Liver (tissue), 8 donors: ENCODE measurements at regions not wholly inside any gene's neighbourhood (a gene's known extent, or its start where the extent isn't known, plus 50 kb on each side); places are given as distances from the start of the nearest gene placed in this dataset.

Experiments
- DNase-seq: peaks from one replicate; pipeline ENCODE4 v3.0.0-alpha.2; 2017; ENCODE audit warnings: low spot score
- H3K27ac ChIP-seq, 2 donors: one replicate each; pipeline ENCODE4 v1.7.0; 2013; ENCODE audit warnings: inconsistent platforms in 2 of 2, low read length in 2 of 2, control low read depth in 1 of 2, low read depth in 1 of 2, mild to moderate bottlenecking in 1 of 2
- H3K27me3 ChIP-seq, 4 donors: one replicate each; pipeline versions ENCODE4 v1.6.1 to v1.7.0; 2013; ENCODE audit warnings: low read length in 3 of 4, inconsistent platforms in 1 of 4, mild to moderate bottlenecking in 1 of 4, moderate library complexity in 1 of 4; ENCODE audit not compliant: control insufficient read depth in 4 of 4, insufficient read depth in 4 of 4
- H3K36me3 ChIP-seq, 4 donors: one replicate each; pipeline versions ENCODE4 v1.6.1 to v1.7.0; 2013; ENCODE audit warnings: low read length in 3 of 4, mild to moderate bottlenecking in 3 of 4, low read depth in 1 of 4, moderate library complexity in 1 of 4; ENCODE audit not compliant: control insufficient read depth in 4 of 4, insufficient read depth in 3 of 4
- H3K4me1 ChIP-seq, 4 donors: one replicate each; pipeline versions ENCODE4 v1.6.1 to v1.7.0; 2013; ENCODE audit warnings: low read length in 3 of 4, mild to moderate bottlenecking in 3 of 4, moderate library complexity in 1 of 4; ENCODE audit not compliant: control insufficient read depth in 4 of 4, insufficient read depth in 4 of 4
- H3K4me3 ChIP-seq, 3 donors: one replicate each; pipeline versions ENCODE4 v1.6.1 to v1.7.0; 2013; ENCODE audit warnings: low read length in 3 of 3, control low read depth in 1 of 3, low read depth in 1 of 3, mild to moderate bottlenecking in 1 of 3
- H3K9ac ChIP-seq, 2 donors: one replicate each; pipeline ENCODE4 v1.7.0; 2013; ENCODE audit warnings: low read length in 2 of 2, mild to moderate bottlenecking in 2 of 2, moderate library complexity in 2 of 2, control low read depth in 1 of 2, low read depth in 1 of 2
- H3K9me3 ChIP-seq, 4 donors: one replicate each; pipeline versions ENCODE4 v1.6.1 to v1.7.0; 2013; ENCODE audit warnings: low read length in 3 of 4; ENCODE audit not compliant: control insufficient read depth in 4 of 4
- ATF3 ChIP-seq: IDR thresholded peaks from 2 replicates; pipeline ENCODE4 v1.6.1; 2016; ENCODE audit warnings: antibody characterized with exemption
- EGR1 ChIP-seq, 2 donors: IDR thresholded peaks; 2 replicates each; pipeline ENCODE4 v1.6.1; 2016 to 2018; ENCODE audit warnings: antibody characterized with exemption in 2 of 2, low read depth in 2 of 2
- FOXA1 ChIP-seq: IDR thresholded peaks from 2 replicates; pipeline ENCODE4 v1.6.1; 2016; ENCODE audit warnings: antibody characterized with exemption
- FOXA2 ChIP-seq: IDR thresholded peaks from 2 replicates; pipeline ENCODE4 v1.6.1; 2016; ENCODE audit warnings: antibody characterized with exemption
- GABPA ChIP-seq, 2 donors: IDR thresholded peaks in 1 of 2; conservative IDR thresholded peaks in 1 of 2; 2 replicates each; pipeline ENCODE4 v1.6.1; 2016; ENCODE audit warnings: antibody characterized with exemption in 2 of 2, mild to moderate bottlenecking in 1 of 2, moderate library complexity in 1 of 2
- HNF4A ChIP-seq, 2 donors: conservative IDR thresholded peaks; 2 replicates each; pipeline ENCODE4 v1.6.1; 2016; ENCODE audit warnings: antibody characterized with exemption in 2 of 2, mild to moderate bottlenecking in 2 of 2
- HNF4G ChIP-seq: IDR thresholded peaks from 2 replicates; pipeline ENCODE4 v1.6.1; 2016; ENCODE audit warnings: antibody characterized with exemption
- JUND ChIP-seq, 2 donors: IDR thresholded peaks; 2 replicates each; pipeline ENCODE4 v1.6.1; 2016; ENCODE audit warnings: antibody characterized with exemption in 2 of 2
- MAX ChIP-seq: IDR thresholded peaks from 2 replicates; pipeline ENCODE4 v1.6.1; 2016; ENCODE audit warnings: antibody characterized with exemption
- NR2F2 ChIP-seq: IDR thresholded peaks from 2 replicates; pipeline ENCODE4 v1.6.1; 2016; ENCODE audit warnings: antibody characterized with exemption
- RAD21 ChIP-seq, 2 donors: IDR thresholded peaks; 2 replicates each; pipeline ENCODE4 v1.6.1; 2016; ENCODE audit warnings: antibody characterized with exemption in 2 of 2, mild to moderate bottlenecking in 2 of 2
- RXRA ChIP-seq, 2 donors: IDR thresholded peaks; 2 replicates each; pipeline ENCODE4 v1.6.1; 2017 to 2018; ENCODE audit warnings: antibody characterized with exemption in 2 of 2, mild to moderate bottlenecking in 1 of 2
- SP1 ChIP-seq: IDR thresholded peaks from 2 replicates; pipeline ENCODE4 v1.6.1; 2018; ENCODE audit warnings: antibody characterized with exemption, mild to moderate bottlenecking
- TAF1 ChIP-seq: conservative IDR thresholded peaks from 2 replicates; pipeline ENCODE4 v1.6.1; 2016; ENCODE audit warnings: antibody characterized with exemption, mild to moderate bottlenecking
- YY1 ChIP-seq: IDR thresholded peaks from 2 replicates; pipeline ENCODE4 v1.6.1; 2016; ENCODE audit warnings: antibody characterized with exemption, mild to moderate bottlenecking
- ZBTB33 ChIP-seq: IDR thresholded peaks from 2 replicates; pipeline ENCODE4 v1.6.1; 2016; ENCODE audit warnings: antibody characterized with exemption
- WGBS: extraction: QIAGEN DNeasy Blood & Tissue Kit; methylation state at CpG from one replicate; pipeline ENCODE4 v1.1.7; 2013; 5-methylcytosine and 5-hydroxymethylcytosine counted together
- TF ChIP-seq, protein P1 (sequence below): fragments of 150-350 bp; IDR thresholded peaks from 2 replicates; pipeline ENCODE4 v1.5.1; 2017; ENCODE audit warnings: improper control_type of control experiment, low read depth, low read length; ENCODE audit not compliant: missing input control
- TF ChIP-seq, protein P2 (sequence below): IDR thresholded peaks from 2 replicates; pipeline ENCODE4 v1.6.1; 2016; ENCODE audit warnings: antibody characterized with exemption, mild to moderate bottlenecking
- donor health status: healthy.
- donor health status: healthy.
- donor health status: healthy.
- donor health status: healthy.
- donor health status: healthy.

DNA sequence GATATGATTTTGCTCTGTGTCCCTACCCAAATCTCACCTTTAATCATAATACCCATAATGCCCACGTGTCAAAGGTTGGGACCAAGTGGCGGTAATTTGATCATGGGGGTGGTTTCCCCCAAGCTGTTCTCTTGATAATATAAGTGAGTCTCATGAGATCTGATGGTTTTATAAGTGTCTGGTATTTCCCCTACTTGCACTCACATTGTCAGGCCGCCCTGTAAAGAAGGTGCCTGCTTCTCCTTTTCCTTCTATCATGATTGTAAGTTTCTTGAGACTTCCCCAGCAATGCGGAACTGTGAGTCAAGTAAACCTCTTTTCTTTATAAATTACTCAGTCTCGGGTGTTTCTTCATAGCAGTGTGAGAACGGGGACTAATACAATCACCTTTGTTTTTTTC lies 279.8 kb downstream of the ARPP21 start:
- DNase-seq, result no peak
- H3K27me3 ChIP-seq, result no peaks in the 10 kb centered on the region
- H3K9me3 ChIP-seq, result no peaks in the 10 kb centered on the region
- H3K27ac ChIP-seq, result no peak overlapping the region
- 79% methylated on average over 6 of the region's 6 CpGs for WGBS
- H3K9ac ChIP-seq, result no peak overlapping the region
- TF ChIP-seq EGR1 (IDR thresholded peaks at IDR 0.05; ENCODE audit: low read depth in 2 of 2) (no peak), RAD21 (IDR thresholded peaks at IDR 0.05) (no peak), NR2F2 (no peak), FOXA2 (no peak), RXRA (IDR thresholded peaks at IDR 0.05) (no peak), GABPA (IDR thresholded peaks at IDR 0.05 in 1 of 2, conservative IDR thresholded peaks at IDR 0.05 in 1 of 2) (no peak), ATF3 (no peak), YY1 (no peak), SP1 (no peak), FOXA1 (no peak), TAF1 (no peak), HNF4G (no peak), HNF4A (conservative IDR thresholded peaks at IDR 0.05) (no peak), JUND (IDR thresholded peaks at IDR 0.05) (no peak), ZBTB33 (no peak), MAX (no peak)
- TF ChIP-seq, protein P1, sequence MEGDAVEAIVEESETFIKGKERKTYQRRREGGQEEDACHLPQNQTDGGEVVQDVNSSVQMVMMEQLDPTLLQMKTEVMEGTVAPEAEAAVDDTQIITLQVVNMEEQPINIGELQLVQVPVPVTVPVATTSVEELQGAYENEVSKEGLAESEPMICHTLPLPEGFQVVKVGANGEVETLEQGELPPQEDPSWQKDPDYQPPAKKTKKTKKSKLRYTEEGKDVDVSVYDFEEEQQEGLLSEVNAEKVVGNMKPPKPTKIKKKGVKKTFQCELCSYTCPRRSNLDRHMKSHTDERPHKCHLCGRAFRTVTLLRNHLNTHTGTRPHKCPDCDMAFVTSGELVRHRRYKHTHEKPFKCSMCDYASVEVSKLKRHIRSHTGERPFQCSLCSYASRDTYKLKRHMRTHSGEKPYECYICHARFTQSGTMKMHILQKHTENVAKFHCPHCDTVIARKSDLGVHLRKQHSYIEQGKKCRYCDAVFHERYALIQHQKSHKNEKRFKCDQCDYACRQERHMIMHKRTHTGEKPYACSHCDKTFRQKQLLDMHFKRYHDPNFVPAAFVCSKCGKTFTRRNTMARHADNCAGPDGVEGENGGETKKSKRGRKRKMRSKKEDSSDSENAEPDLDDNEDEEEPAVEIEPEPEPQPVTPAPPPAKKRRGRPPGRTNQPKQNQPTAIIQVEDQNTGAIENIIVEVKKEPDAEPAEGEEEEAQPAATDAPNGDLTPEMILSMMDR, result no peak
- TF ChIP-seq, protein P2, sequence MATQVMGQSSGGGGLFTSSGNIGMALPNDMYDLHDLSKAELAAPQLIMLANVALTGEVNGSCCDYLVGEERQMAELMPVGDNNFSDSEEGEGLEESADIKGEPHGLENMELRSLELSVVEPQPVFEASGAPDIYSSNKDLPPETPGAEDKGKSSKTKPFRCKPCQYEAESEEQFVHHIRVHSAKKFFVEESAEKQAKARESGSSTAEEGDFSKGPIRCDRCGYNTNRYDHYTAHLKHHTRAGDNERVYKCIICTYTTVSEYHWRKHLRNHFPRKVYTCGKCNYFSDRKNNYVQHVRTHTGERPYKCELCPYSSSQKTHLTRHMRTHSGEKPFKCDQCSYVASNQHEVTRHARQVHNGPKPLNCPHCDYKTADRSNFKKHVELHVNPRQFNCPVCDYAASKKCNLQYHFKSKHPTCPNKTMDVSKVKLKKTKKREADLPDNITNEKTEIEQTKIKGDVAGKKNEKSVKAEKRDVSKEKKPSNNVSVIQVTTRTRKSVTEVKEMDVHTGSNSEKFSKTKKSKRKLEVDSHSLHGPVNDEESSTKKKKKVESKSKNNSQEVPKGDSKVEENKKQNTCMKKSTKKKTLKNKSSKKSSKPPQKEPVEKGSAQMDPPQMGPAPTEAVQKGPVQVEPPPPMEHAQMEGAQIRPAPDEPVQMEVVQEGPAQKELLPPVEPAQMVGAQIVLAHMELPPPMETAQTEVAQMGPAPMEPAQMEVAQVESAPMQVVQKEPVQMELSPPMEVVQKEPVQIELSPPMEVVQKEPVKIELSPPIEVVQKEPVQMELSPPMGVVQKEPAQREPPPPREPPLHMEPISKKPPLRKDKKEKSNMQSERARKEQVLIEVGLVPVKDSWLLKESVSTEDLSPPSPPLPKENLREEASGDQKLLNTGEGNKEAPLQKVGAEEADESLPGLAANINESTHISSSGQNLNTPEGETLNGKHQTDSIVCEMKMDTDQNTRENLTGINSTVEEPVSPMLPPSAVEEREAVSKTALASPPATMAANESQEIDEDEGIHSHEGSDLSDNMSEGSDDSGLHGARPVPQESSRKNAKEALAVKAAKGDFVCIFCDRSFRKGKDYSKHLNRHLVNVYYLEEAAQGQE, result no peak
- no peak overlapping the region for H3K4me3 ChIP-seq
- no peaks in the 10 kb centered on the region for H3K4me1 ChIP-seq
- H3K36me3 ChIP-seq, result no peaks in the 10 kb centered on the region

DNA sequence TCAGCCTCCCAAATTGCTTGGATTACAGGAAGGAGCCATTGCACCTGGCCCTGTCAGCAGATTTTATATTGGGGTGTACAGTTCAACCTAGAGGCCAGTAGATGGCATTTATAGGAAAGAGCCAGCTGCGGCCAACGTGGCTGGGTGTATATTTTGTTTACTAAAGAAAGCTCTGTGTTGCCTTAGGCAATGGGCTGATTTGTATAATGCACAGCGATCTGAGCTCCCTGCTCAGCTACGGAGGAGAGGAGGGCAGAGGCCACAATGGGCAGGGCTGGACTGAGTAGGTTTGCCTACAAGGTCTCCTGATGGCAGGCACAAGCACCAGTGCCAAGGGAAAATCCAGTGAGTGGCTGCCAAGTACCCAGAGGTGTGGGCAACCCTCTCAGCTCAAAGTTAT lies 282.4 kb downstream of the ARPP21 start:
- H3K27me3 ChIP-seq, result no peaks in the 10 kb centered on the region
- no peak overlapping the region for H3K27ac ChIP-seq

More for the DNA sequence above, 282.4 kb downstream of the ARPP21 start:
- H3K9me3 ChIP-seq, result no peaks in the 10 kb centered on the region
- H3K9ac ChIP-seq, result no peak overlapping the region
- H3K4me3 ChIP-seq, result no peak overlapping the region
- no peak for DNase-seq
- TF ChIP-seq RAD21 (IDR thresholded peaks at IDR 0.05) (no peak), TAF1 (no peak), HNF4A (conservative IDR thresholded peaks at IDR 0.05) (no peak), FOXA2 (no peak), HNF4G (no peak), EGR1 (IDR thresholded peaks at IDR 0.05; ENCODE audit: low read depth in 2 of 2) (no peak), NR2F2 (no peak), RXRA (IDR thresholded peaks at IDR 0.05) (no peak), SP1 (no peak), YY1 (no peak), FOXA1 (no peak), MAX (no peak), GABPA (IDR thresholded peaks at IDR 0.05 in 1 of 2, conservative IDR thresholded peaks at IDR 0.05 in 1 of 2) (no peak)
- H3K4me1 ChIP-seq, result no peaks in the 10 kb centered on the region
- no peaks in the 10 kb centered on the region for H3K36me3 ChIP-seq
- 86% methylated on average over 4 of the region's 4 CpGs for WGBS
